Inferior parietal cortex (tissue), 1 donor: ENCODE measurements at regions not wholly inside any gene's neighbourhood (a gene's known extent, or its start where the extent isn't known, plus 50 kb on each side); places are given as distances from the start of the nearest gene placed in this dataset.

Experiments
- DNase-seq: peaks from one replicate; pipeline ENCODE4 v3.0.0-alpha.2; 2016; ENCODE audit errors: extremely low spot score

GRCh38 chr4:19417256-19417655 lies 834.4 kb upstream of the SLIT2 start:
- DNase-seq, result no peak

GRCh38 chr4:19416146-19416545 lies 835.6 kb upstream of the SLIT2 start:
- DNase-seq, result no peak

GRCh38 chr4:19408490-19408889 lies 843.2 kb upstream of the SLIT2 start:
- no peak for DNase-seq

GRCh38 chr4:19406789-19407188 lies 844.9 kb upstream of the SLIT2 start:
- no peak for DNase-seq

- no peak for DNase-seq
Measured at GRCh38 chr4:19403786-19404370, 847.8 kb upstream of the SLIT2 start.

GRCh38 chr4:19402581-19403065 lies 849.1 kb upstream of the SLIT2 start:
- no peak for DNase-seq

GRCh38 chr4:19401301-19402080 lies 850.2 kb upstream of the SLIT2 start:
- no peak for DNase-seq

- no peak for DNase-seq
Measured at GRCh38 chr4:19400820-19401219, 850.9 kb upstream of the SLIT2 start.

GRCh38 chr4:19399001-19399400 lies 852.7 kb upstream of the SLIT2 start:
- DNase-seq, result no peak

- DNase-seq, result no peak
Measured at GRCh38 chr4:19386786-19387185, 864.9 kb upstream of the SLIT2 start.

- no peak for DNase-seq
Measured at GRCh38 chr4:19382993-19383756, 868.5 kb upstream of the SLIT2 start.

- no peak for DNase-seq
Measured at GRCh38 chr4:19381068-19381467, 870.6 kb upstream of the SLIT2 start.

- DNase-seq, result no peak
Measured at GRCh38 chr4:19380600-19380999, 871.1 kb upstream of the SLIT2 start.

- no peak for DNase-seq
Measured at GRCh38 chr4:19379191-19379708, 872.5 kb upstream of the SLIT2 start.

- no peak for DNase-seq
Measured at GRCh38 chr4:19375931-19376330, 875.8 kb upstream of the SLIT2 start.

- no peak for DNase-seq
Measured at GRCh38 chr4:19375136-19375804, 876.4 kb upstream of the SLIT2 start.

- DNase-seq, result no peak
Measured at GRCh38 chr4:19372390-19372789, 879.3 kb upstream of the SLIT2 start.

- DNase-seq, result no peak
Measured at GRCh38 chr4:19368800-19369199, 882.9 kb upstream of the SLIT2 start.

- no peak for DNase-seq
Measured at GRCh38 chr4:19366916-19367315, 884.8 kb upstream of the SLIT2 start.

- no peak for DNase-seq
Measured at GRCh38 chr4:19358015-19358414, 893.7 kb upstream of the SLIT2 start.

GRCh38 chr4:19349416-19349815 lies 902.3 kb upstream of the SLIT2 start:
- no peak for DNase-seq

GRCh38 chr4:19348746-19349145 lies 903.0 kb upstream of the SLIT2 start:
- DNase-seq, result no peak
